ENCODE measurements at regions not wholly inside any gene's neighbourhood (a gene's known extent, or its start where the extent isn't known, plus 50 kb on each side); places are given as distances from the start of the nearest gene placed in this dataset. TPM values are rescaled to one million over a fixed set of nuclear protein-coding genes. Genes with fewer than 3 reads are reported as not detected.
"Not testable (repeated sequence)": the region's sequence is repeated elsewhere in the genome, so short reads cannot be mapped to it uniquely, and the experiment has no call there.

GRCh38 chr4:4136621-4137020 lies 90.1 kb downstream of the OTOP1 start:
- not testable (repeated sequence) for DNase-seq (ENCODE audit: low read depth)

Small RNA genes lying in the stretch of these regions (small RNA-seq; reads per million reads assigned to genes)
- not detected for gene AC116562.3
